SK-N-SH treated with all-trans-retinoic acid at 6 μM for 48 hours (cell line): ENCODE measurements at regions not wholly inside any gene's neighbourhood (a gene's known extent, or its start where the extent isn't known, plus 50 kb on each side); places are given as distances from the start of the nearest gene placed in this dataset.

ENCODE experiments used
- TCF4 ChIP-seq: fragments of 250-450 bp; sonication (Bioruptor Pico); IDR thresholded peaks from 2 replicates; pipeline ENCODE4 v1.8.0; 2021; ENCODE audit warnings: mild to moderate bottlenecking, moderate library complexity, borderline replicate concordance
- ZFP3 ChIP-seq: fragments of 250-450 bp; sonication (Bioruptor Pico); IDR thresholded peaks from 2 replicates; pipeline ENCODE4 v1.5.0; 2020; ENCODE audit warnings: mild to moderate bottlenecking, moderate library complexity
- TF ChIP-seq, protein P1 (sequence below): fragments of 250-450 bp; sonication (Bioruptor Pico); IDR thresholded peaks from 2 replicates; pipeline ENCODE4 v1.8.0; 2020; ENCODE audit warnings: mild to moderate bottlenecking, moderate library complexity, borderline replicate concordance

DNA sequence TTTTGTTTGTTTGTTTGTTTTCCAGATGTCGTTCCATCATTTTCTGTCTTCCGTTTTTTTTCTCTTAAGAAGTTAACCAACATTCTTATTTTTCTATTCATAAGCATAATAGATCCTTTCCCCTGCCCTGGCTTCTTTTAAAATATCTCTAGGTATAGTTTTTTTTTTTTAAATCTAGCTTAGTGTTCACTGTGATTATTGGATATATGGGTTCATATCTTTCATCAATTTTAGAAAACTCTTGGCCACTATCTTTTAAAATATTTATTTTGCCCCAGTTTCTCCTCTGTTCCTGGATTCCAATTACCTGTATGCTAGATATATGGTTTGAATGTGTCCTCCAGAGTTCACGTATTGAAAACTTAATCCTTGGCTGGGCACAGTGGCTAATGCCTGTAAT, 59.6 kb downstream of the GSX2 start:
- no peak for TF ChIP-seq TCF4
- TF ChIP-seq ZFP3 (CRISPR knock-in tag), result no peak
- TF ChIP-seq, protein P1, sequence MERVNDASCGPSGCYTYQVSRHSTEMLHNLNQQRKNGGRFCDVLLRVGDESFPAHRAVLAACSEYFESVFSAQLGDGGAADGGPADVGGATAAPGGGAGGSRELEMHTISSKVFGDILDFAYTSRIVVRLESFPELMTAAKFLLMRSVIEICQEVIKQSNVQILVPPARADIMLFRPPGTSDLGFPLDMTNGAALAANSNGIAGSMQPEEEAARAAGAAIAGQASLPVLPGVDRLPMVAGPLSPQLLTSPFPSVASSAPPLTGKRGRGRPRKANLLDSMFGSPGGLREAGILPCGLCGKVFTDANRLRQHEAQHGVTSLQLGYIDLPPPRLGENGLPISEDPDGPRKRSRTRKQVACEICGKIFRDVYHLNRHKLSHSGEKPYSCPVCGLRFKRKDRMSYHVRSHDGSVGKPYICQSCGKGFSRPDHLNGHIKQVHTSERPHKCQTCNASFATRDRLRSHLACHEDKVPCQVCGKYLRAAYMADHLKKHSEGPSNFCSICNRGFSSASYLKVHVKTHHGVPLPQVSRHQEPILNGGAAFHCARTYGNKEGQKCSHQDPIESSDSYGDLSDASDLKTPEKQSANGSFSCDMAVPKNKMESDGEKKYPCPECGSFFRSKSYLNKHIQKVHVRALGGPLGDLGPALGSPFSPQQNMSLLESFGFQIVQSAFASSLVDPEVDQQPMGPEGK (CRISPR knock-in tag), result no peak
